Thyroid gland (tissue), 4 donors: ENCODE measurements at regions not wholly inside any gene's neighbourhood (a gene's known extent, or its start where the extent isn't known, plus 50 kb on each side); places are given as distances from the start of the nearest gene placed in this dataset.

Experiments
- DNase-seq, 2 donors: peaks; one replicate each; pipeline ENCODE4 v3.0.0-alpha.2; 2019
- H3K27ac ChIP-seq, 3 donors: fragments of 200-600 bp; sonication (generic); 1 replicate in 2 of 3; 2 replicates in 1 of 3; pipeline ENCODE4 v1.5.1; 2016 to 2019; ENCODE audit warnings: mild to moderate bottlenecking in 1 of 3, moderate library complexity in 1 of 3
- H3K27me3 ChIP-seq: fragments of 200-600 bp; sonication (generic); one replicate; pipeline ENCODE4 v1.5.1; 2019
- H3K36me3 ChIP-seq, 2 donors: fragments of 200-600 bp; sonication (generic); one replicate each; pipeline ENCODE4 v1.5.1; 2016 to 2019
- H3K4me1 ChIP-seq, 2 donors: fragments of 200-600 bp; sonication (generic); one replicate each; pipeline ENCODE4 v1.5.1; 2017 to 2019
- H3K4me3 ChIP-seq, 3 donors: fragments of 200-600 bp; sonication (generic); replicated peaks in 1 of 3; 1 replicate in 2 of 3; 2 replicates in 1 of 3; pipeline ENCODE4 v1.5.1; 2016; ENCODE audit warnings: mild to moderate bottlenecking in 1 of 3
- H3K9me3 ChIP-seq: fragments of 200-600 bp; sonication (generic); one replicate; pipeline ENCODE4 v1.5.1; 2017
- CTCF ChIP-seq, 6 experiments: fragments of 200-600 bp in 3 of 6; fragments of 450-650 bp in 3 of 6; sonication (generic) in 3 of 6; IDR thresholded peaks; one replicate each; pipeline ENCODE4 v1.5.1; 2016 to 2019; ENCODE audit warnings: antibody characterized with exemption in 6 of 6, mild to moderate bottlenecking in 2 of 6, inconsistent platforms in 1 of 6, moderate library complexity in 1 of 6
- POLR2A ChIP-seq, 2 donors: fragments of 450-650 bp; IDR thresholded peaks; one replicate each; pipeline ENCODE4 v1.6.1; 2017; ENCODE audit warnings: antibody characterized with exemption in 2 of 2, mild to moderate bottlenecking in 2 of 2, moderate library complexity in 1 of 2
- WGBS, 2 donors: methylation state at CpG; one replicate each; pipeline ENCODE4 v1.1.5; 2017; 5-methylcytosine and 5-hydroxymethylcytosine counted together
- intact Hi-C: fragments of 100-400 bp; cut with DNase I; formaldehyde crosslinking; loops from one replicate; pipeline ENCODE4 v1.15.1; 2023

GRCh38 chr7:41252551-41252950 is 450.3 kb downstream of the INHBA start:
- H3K27me3 ChIP-seq = no peaks in the 10 kb centered on the region
- no peaks in the 10 kb centered on the region for H3K4me1 ChIP-seq
- DNase-seq = no peak
- no peaks in the 10 kb centered on the region for H3K36me3 ChIP-seq
- intact Hi-C loops = no loop called here
- 54 to 55% methylated on average over 1 of the region's 1 CpG for WGBS, 2 donors
- H3K9me3 ChIP-seq = no peaks in the 10 kb centered on the region
- H3K27ac ChIP-seq = no peak overlapping the region
- TF ChIP-seq CTCF (IDR thresholded peaks at IDR 0.05) (no peak), POLR2A (IDR thresholded peaks at IDR 0.05) (no peak)
- H3K4me3 ChIP-seq = no peak overlapping the region

GRCh38 chr7:41247143-41247865 is 455.6 kb downstream of the INHBA start:
- no peaks in the 10 kb centered on the region for H3K27me3 ChIP-seq
- H3K36me3 ChIP-seq = no peaks in the 10 kb centered on the region
- intact Hi-C loops = no loop called here
- H3K9me3 ChIP-seq = no peaks in the 10 kb centered on the region
- H3K4me1 ChIP-seq = no peaks in the 10 kb centered on the region
- WGBS, 2 donors = 81 to 82% methylated on average over 5 of the region's 5 CpGs
- no peak for TF ChIP-seq CTCF (IDR thresholded peaks at IDR 0.05)
- H3K27ac ChIP-seq = no peak overlapping the region
- DNase-seq = no peak
- no peak overlapping the region for H3K4me3 ChIP-seq

GRCh38 chr7:41245916-41246315 is 457.0 kb downstream of the INHBA start:
- no peak for DNase-seq
- TF ChIP-seq CTCF (IDR thresholded peaks at IDR 0.05) (no peak), POLR2A (IDR thresholded peaks at IDR 0.05) (no peak)
- intact Hi-C loops = no loop called here
- Histone ChIP-seq H3K36me3 (no peaks in the 10 kb centered on the region), H3K4me1 (no peaks in the 10 kb centered on the region), H3K27me3 (no peaks in the 10 kb centered on the region), H3K4me3 (no peak overlapping the region), H3K27ac (no peak overlapping the region), H3K9me3 (no peaks in the 10 kb centered on the region)
- 77 to 81% methylated on average over 1 of the region's 1 CpG for WGBS, 2 donors

GRCh38 chr7:41244246-41244645 is 458.6 kb downstream of the INHBA start:
- Histone ChIP-seq H3K36me3 (no peaks in the 10 kb centered on the region), H3K4me3 (no peak overlapping the region), H3K9me3 (no peaks in the 10 kb centered on the region), H3K27me3 (no peaks in the 10 kb centered on the region), H3K4me1 (no peaks in the 10 kb centered on the region), H3K27ac (no peak overlapping the region)
- TF ChIP-seq POLR2A (IDR thresholded peaks at IDR 0.05) = no peak
- TF ChIP-seq CTCF (IDR thresholded peaks at IDR 0.05) = no peak
- 45 to 57% methylated on average over 4 of the region's 4 CpGs for WGBS, 2 donors
- no peak for DNase-seq
- intact Hi-C loops = no loop called here

GRCh38 chr7:41241641-41242040 is 461.2 kb downstream of the INHBA start:
- 88 to 95% methylated on average over 6 of the region's 6 CpGs for WGBS, 2 donors
- Histone ChIP-seq H3K9me3 (no peaks in the 10 kb centered on the region), H3K27ac (no peak overlapping the region), H3K36me3 (no peaks in the 10 kb centered on the region), H3K4me3 (no peak overlapping the region), H3K27me3 (no peaks in the 10 kb centered on the region), H3K4me1 (no peaks in the 10 kb centered on the region)
- DNase-seq = no peak
- intact Hi-C loops = no loop called here
- no peak for TF ChIP-seq POLR2A (IDR thresholded peaks at IDR 0.05)
- TF ChIP-seq CTCF (IDR thresholded peaks at IDR 0.05) = no peak
